ENCODE measurements at regions not wholly inside any gene's neighbourhood (a gene's known extent, or its start where the extent isn't known, plus 50 kb on each side); places are given as distances from the start of the nearest gene placed in this dataset.

- no peak for TF ChIP-seq CTCF (IDR thresholded peaks at IDR 0.05)
- no peak for TF ChIP-seq EMX1 (CRISPR knock-in tag; IDR thresholded peaks at IDR 0.05)
- TF ChIP-seq, protein P1, sequence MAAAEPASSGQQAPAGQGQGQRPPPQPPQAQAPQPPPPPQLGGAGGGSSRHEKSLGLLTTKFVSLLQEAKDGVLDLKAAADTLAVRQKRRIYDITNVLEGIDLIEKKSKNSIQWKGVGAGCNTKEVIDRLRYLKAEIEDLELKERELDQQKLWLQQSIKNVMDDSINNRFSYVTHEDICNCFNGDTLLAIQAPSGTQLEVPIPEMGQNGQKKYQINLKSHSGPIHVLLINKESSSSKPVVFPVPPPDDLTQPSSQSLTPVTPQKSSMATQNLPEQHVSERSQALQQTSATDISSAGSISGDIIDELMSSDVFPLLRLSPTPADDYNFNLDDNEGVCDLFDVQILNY (CRISPR knock-in tag; IDR thresholded peaks at IDR 0.05) = no peak
These were observed 58.9 kb downstream of the DIRAS3 start for GRCh38 chr1:67991546-67991945.

Measured in WTC11 (cell line).